ENCODE measurements at regions not wholly inside any gene's neighbourhood (a gene's known extent, or its start where the extent isn't known, plus 50 kb on each side); places are given as distances from the start of the nearest gene placed in this dataset.

DNA sequence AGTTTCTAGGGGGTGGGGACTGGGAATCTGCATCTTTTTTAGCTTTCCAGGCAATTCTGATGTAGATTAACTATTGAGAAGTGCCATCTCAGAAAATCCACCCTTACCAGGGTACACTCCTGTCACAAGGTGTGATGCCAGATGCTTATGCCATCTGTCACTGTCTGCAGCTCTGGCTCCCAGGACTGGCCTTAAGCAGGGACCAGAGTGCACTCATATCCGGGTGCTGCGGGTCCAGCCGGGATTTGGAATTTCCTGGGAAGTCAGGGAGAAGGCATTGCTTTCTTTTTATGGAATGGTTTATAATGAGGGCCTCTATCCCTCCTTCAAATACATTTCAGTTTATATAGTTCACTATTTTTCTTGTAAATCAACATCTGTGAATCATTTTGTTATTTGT lies 92.6 kb downstream of the TMEM174 start:
- Histone ChIP-seq H3K9ac (ENCODE audit: low read depth, low read length) (no peak overlapping the region), H3K27me3 (ENCODE audit: insufficient read depth, low read length) (peaks cover 29% of the 10 kb centered on the region), H3K36me3 (ENCODE audit: insufficient read depth, low read depth, low read length) (no peaks in the 10 kb centered on the region), H3K4me1 (ENCODE audit: insufficient read depth, low read length) (peaks cover 8% of the 10 kb centered on the region), H3K9me3 (ENCODE audit: insufficient read depth, low read depth, low read length) (no peaks in the 10 kb centered on the region), H3K4me3 (ENCODE audit: low read length) (no peak overlapping the region), H3K27ac (ENCODE audit: low read length) (no peak overlapping the region)

- H3K4me1 ChIP-seq (ENCODE audit: insufficient read depth, low read length), result peaks cover 8% of the 10 kb centered on the region
- no peak overlapping the region for H3K27ac ChIP-seq (ENCODE audit: low read length)
- peaks cover 27% of the 10 kb centered on the region for H3K27me3 ChIP-seq (ENCODE audit: insufficient read depth, low read length)
- H3K9me3 ChIP-seq (ENCODE audit: insufficient read depth, low read depth, low read length), result no peaks in the 10 kb centered on the region
- no peak overlapping the region for H3K4me3 ChIP-seq (ENCODE audit: low read length)
- no peaks in the 10 kb centered on the region for H3K36me3 ChIP-seq (ENCODE audit: insufficient read depth, low read depth, low read length)
- no peak overlapping the region for H3K9ac ChIP-seq (ENCODE audit: low read depth, low read length)
Observed at GRCh38 chr5:73264631-73265030, 91.6 kb downstream of the TMEM174 start.

GRCh38 chr5:73263001-73263710 lies 90.2 kb downstream of the TMEM174 start:
- no peak overlapping the region for H3K27ac ChIP-seq (ENCODE audit: low read length)
- peaks cover 8% of the 10 kb centered on the region for H3K4me1 ChIP-seq (ENCODE audit: insufficient read depth, low read length)
- H3K9me3 ChIP-seq (ENCODE audit: insufficient read depth, low read depth, low read length), result no peaks in the 10 kb centered on the region
- H3K36me3 ChIP-seq (ENCODE audit: insufficient read depth, low read depth, low read length), result no peaks in the 10 kb centered on the region
- peaks cover 20% of the 10 kb centered on the region for H3K27me3 ChIP-seq (ENCODE audit: insufficient read depth, low read length)
- H3K4me3 ChIP-seq (ENCODE audit: low read length), result no peak overlapping the region
- H3K9ac ChIP-seq (ENCODE audit: low read depth, low read length), result no peak overlapping the region

GRCh38 chr5:73256862-73257261 lies 83.9 kb downstream of the TMEM174 start:
- H3K27me3 ChIP-seq (ENCODE audit: insufficient read depth, low read length), result peaks cover 9% of the 10 kb centered on the region; the same call in 1 of the 2 replicates
- no peaks in the 10 kb centered on the region for H3K4me1 ChIP-seq (ENCODE audit: insufficient read depth, low read length)
- no peaks in the 10 kb centered on the region for H3K9me3 ChIP-seq (ENCODE audit: insufficient read depth, low read depth, low read length)
- no peak overlapping the region for H3K4me3 ChIP-seq (ENCODE audit: low read length)
- no peak overlapping the region for H3K27ac ChIP-seq (ENCODE audit: low read length)
- no peaks in the 10 kb centered on the region for H3K36me3 ChIP-seq (ENCODE audit: insufficient read depth, low read depth, low read length)
- H3K9ac ChIP-seq (ENCODE audit: low read depth, low read length), result no peak overlapping the region

DNA sequence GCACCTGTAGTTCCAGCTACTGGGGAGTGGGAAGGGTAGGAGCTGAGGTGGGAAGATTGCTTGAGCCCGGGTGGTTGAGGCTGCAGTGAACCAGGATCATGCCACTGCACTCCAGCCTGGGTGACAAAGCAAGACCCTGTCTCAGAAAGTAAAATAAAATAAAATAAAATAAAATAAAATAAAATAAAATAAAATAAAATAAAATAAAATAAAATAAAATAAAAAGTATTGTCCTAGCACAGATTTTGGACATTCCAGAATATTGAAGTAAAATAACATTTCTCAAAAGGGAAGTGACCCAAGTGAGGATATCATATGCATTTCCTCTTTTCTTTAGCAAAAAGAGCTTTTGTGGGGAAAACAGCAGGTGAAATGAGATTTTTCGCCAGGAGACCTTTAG lies 83.5 kb downstream of the TMEM174 start:
- Histone ChIP-seq H3K27ac (ENCODE audit: low read length) (no peak overlapping the region), H3K9ac (ENCODE audit: low read depth, low read length) (no peak overlapping the region), H3K4me3 (ENCODE audit: low read length) (no peak overlapping the region), H3K36me3 (ENCODE audit: insufficient read depth, low read depth, low read length) (no peaks in the 10 kb centered on the region), H3K9me3 (ENCODE audit: insufficient read depth, low read depth, low read length) (no peaks in the 10 kb centered on the region), H3K4me1 (ENCODE audit: insufficient read depth, low read length) (no peaks in the 10 kb centered on the region), H3K27me3 (ENCODE audit: insufficient read depth, low read length) (peaks cover 10% of the 10 kb centered on the region; the same call in 1 of the 2 replicates)

DNA sequence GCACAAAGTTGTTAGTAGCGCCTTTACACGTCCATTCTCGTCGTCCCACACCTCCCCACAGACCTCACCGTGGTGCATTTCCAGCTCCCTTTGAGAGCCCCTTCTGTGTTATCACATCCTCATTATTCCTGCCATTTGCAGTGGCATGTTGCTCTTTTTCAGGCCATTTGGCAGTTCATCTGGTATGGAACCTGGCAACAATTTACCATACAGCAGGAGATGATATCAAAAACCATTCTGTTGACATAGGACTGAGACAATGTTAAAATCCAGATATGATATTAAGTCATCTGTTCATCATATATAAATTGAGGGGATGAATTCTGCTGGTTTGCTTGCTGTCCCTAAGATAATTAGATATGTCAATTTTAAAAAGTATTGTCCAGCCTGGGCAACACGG lies 83.0 kb downstream of the TMEM174 start:
- Histone ChIP-seq H3K9me3 (ENCODE audit: insufficient read depth, low read depth, low read length) (no peaks in the 10 kb centered on the region), H3K4me1 (ENCODE audit: insufficient read depth, low read length) (no peaks in the 10 kb centered on the region), H3K4me3 (ENCODE audit: low read length) (no peak overlapping the region), H3K27ac (ENCODE audit: low read length) (no peak overlapping the region), H3K27me3 (ENCODE audit: insufficient read depth, low read length) (peaks cover 10% of the 10 kb centered on the region; the same call in 1 of the 2 replicates), H3K36me3 (ENCODE audit: insufficient read depth, low read depth, low read length) (no peaks in the 10 kb centered on the region), H3K9ac (ENCODE audit: low read depth, low read length) (no peak overlapping the region)

DNA sequence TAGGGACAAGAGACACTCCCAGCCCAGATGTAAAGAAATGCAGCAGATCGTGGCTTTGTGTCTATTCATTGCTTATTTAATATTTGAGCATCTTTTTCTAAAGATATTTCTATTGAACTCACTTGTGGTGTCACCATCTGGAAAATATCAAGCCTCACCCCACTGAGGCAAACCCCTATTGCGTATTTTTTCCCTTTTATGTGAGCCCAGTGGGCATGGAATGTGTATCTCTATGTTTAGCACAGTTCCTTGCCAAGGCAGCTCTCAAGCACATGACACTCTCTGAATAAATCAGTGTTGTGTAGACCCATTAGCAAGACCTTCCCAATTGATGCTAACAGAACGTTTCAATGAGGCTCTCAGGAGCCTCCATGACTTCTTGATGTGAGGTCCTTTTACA lies 81.6 kb downstream of the TMEM174 start:
- H3K9ac ChIP-seq (ENCODE audit: low read depth, low read length), result no peak overlapping the region
- H3K36me3 ChIP-seq (ENCODE audit: insufficient read depth, low read depth, low read length), result no peaks in the 10 kb centered on the region
- no peak overlapping the region for H3K27ac ChIP-seq (ENCODE audit: low read length)
- H3K9me3 ChIP-seq (ENCODE audit: insufficient read depth, low read depth, low read length), result no peaks in the 10 kb centered on the region
- H3K4me3 ChIP-seq (ENCODE audit: low read length), result no peak overlapping the region
- no peaks in the 10 kb centered on the region for H3K4me1 ChIP-seq (ENCODE audit: insufficient read depth, low read length)
- H3K27me3 ChIP-seq (ENCODE audit: insufficient read depth, low read length), result peaks cover 11% of the 10 kb centered on the region; the same call in 1 of the 2 replicates

DNA sequence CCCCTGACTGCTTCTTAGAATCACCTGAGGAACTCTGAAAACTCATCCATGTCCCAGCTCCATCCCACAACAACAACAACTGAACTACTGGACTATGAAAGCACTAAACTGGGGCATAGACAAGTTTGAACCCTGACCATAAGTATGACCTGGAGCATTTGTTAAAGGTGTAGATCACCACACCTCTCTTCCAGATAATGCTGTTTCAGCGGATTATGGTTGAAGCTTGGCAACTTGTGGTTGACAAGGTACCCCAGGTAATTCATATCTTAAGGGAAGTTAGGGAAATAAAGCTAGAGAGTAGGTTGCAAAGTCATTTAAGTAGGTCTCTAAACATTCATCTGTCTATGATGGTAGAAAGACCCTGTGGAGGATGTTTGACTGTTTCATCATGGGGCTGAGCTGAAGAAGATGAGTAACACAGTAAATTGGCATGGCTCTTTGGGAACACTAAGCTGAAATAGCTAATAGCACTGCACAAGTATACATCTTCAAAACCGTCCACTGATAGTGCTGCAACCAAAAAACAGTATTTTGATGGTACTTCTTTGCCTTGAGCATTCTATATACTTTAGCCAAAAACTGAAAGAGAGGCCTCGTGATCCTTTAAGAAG lies 80.2 kb downstream of the TMEM174 start:
- Histone ChIP-seq H3K36me3 (ENCODE audit: insufficient read depth, low read depth, low read length) (no peaks in the 10 kb centered on the region), H3K27ac (ENCODE audit: low read length) (no peak overlapping the region), H3K9ac (ENCODE audit: low read depth, low read length) (no peak overlapping the region), H3K9me3 (ENCODE audit: insufficient read depth, low read depth, low read length) (no peaks in the 10 kb centered on the region), H3K27me3 (ENCODE audit: insufficient read depth, low read length) (peaks cover 25% of the 10 kb centered on the region; the same call in 1 of the 2 replicates), H3K4me1 (ENCODE audit: insufficient read depth, low read length) (no peaks in the 10 kb centered on the region), H3K4me3 (ENCODE audit: low read length) (no peak overlapping the region)

DNA sequence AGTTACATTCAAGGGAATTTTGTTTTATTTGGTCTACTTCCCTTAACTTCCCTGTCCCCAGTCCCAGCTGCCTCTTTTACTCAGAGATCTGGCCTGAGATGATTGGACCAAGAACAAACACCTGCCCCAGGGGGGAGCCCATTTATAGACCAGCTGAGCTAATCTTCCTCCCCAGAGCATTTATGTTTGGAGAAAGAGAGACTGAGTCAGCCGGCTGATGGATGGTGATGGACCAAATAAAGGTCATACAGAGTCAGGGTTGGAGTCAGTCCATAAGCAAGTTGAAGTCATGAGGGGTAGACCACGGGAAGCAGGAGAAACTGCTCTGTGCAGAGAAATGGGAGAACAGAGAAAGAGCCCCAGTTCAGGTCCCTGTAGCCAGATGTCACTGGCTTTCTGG lies 77.7 kb downstream of the TMEM174 start:
- H3K9me3 ChIP-seq (ENCODE audit: insufficient read depth, low read depth, low read length), result no peaks in the 10 kb centered on the region
- no peak overlapping the region for H3K27ac ChIP-seq (ENCODE audit: low read length)
- no peaks in the 10 kb centered on the region; the same call in 1 of the 2 replicates for H3K4me1 ChIP-seq (ENCODE audit: insufficient read depth, low read length)
- no peaks in the 10 kb centered on the region for H3K36me3 ChIP-seq (ENCODE audit: insufficient read depth, low read depth, low read length)
- H3K4me3 ChIP-seq (ENCODE audit: low read length), result no peak overlapping the region
- H3K27me3 ChIP-seq (ENCODE audit: insufficient read depth, low read length), result peaks cover 34% of the 10 kb centered on the region
- H3K9ac ChIP-seq (ENCODE audit: low read depth, low read length), result no peak overlapping the region

- Histone ChIP-seq H3K9ac (ENCODE audit: low read depth, low read length) (no peak overlapping the region), H3K27ac (ENCODE audit: low read length) (no peak overlapping the region), H3K36me3 (ENCODE audit: insufficient read depth, low read depth, low read length) (no peaks in the 10 kb centered on the region), H3K4me1 (ENCODE audit: insufficient read depth, low read length) (no peaks in the 10 kb centered on the region; the same call in 1 of the 2 replicates), H3K4me3 (ENCODE audit: low read length) (no peak overlapping the region), H3K9me3 (ENCODE audit: insufficient read depth, low read depth, low read length) (no peaks in the 10 kb centered on the region), H3K27me3 (ENCODE audit: insufficient read depth, low read length) (peaks cover 49% of the 10 kb centered on the region)
Observed at GRCh38 chr5:73242735-73243134, 69.7 kb downstream of the TMEM174 start.

- Histone ChIP-seq H3K4me3 (ENCODE audit: low read length) (no peak overlapping the region), H3K9ac (ENCODE audit: low read depth, low read length) (no peak overlapping the region), H3K9me3 (ENCODE audit: insufficient read depth, low read depth, low read length) (no peaks in the 10 kb centered on the region), H3K27ac (ENCODE audit: low read length) (no peak overlapping the region), H3K4me1 (ENCODE audit: insufficient read depth, low read length) (peaks cover 4% of the 10 kb centered on the region; the same call in 1 of the 2 replicates), H3K36me3 (ENCODE audit: insufficient read depth, low read depth, low read length) (no peaks in the 10 kb centered on the region), H3K27me3 (ENCODE audit: insufficient read depth, low read length) (peaks cover 76% of the 10 kb centered on the region)
Observed at GRCh38 chr5:73238873-73239272, 65.9 kb downstream of the TMEM174 start.

DNA sequence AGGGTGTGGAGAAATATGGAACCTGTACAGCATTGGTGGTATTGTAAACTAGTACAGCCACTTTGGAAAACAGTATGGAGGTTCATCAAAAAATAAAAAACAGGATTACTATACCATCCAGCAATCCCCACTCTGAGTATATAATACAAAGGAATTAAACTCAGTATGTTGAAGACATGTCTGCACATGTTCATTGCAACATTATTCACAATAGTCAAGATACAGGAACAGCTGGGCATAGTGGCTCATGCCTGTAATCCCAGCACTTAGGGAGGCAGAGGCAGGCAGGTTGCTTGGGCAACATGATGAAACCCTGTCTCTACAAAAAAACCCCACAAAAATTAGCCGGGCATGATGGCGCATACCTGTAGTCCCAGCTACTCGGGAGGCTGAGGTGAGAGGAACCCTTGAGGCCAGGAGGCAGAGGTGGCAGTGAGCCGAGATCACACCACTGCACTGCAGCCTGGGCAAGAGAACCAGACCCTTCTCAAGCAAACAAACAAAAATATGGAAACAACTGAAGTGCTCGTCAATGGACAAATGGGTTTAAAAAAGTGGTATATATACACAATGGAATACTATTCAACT lies 63.6 kb downstream of the TMEM174 start:
- Histone ChIP-seq H3K4me1 (ENCODE audit: insufficient read depth, low read length) (peaks cover 16% of the 10 kb centered on the region; the same call in 1 of the 2 replicates), H3K4me3 (ENCODE audit: low read length) (no peak overlapping the region), H3K36me3 (ENCODE audit: insufficient read depth, low read depth, low read length) (no peaks in the 10 kb centered on the region), H3K9ac (ENCODE audit: low read depth, low read length) (no peak overlapping the region), H3K9me3 (ENCODE audit: insufficient read depth, low read depth, low read length) (peaks cover 4% of the 10 kb centered on the region; the same call in 1 of the 2 replicates), H3K27ac (ENCODE audit: low read length) (no peak overlapping the region), H3K27me3 (ENCODE audit: insufficient read depth, low read length) (peaks cover 96% of the 10 kb centered on the region)

Data from iPS-20b (cell line).